Activated CD4-positive, alpha-beta memory T cell treated with anti-CD3 and anti-CD28 coated beads, Interleukin-2, amount 10 ng/mL, durations not matched to agents 7 days and 5 days (primary cell): ENCODE measurements at regions not wholly inside any gene's neighbourhood (a gene's known extent, or its start where the extent isn't known, plus 50 kb on each side); places are given as distances from the start of the nearest gene placed in this dataset.

ENCODE experiments used
- CTCF ChIA-PET: fragments of 350-600 bp; sonication (Branson Sonifier 250); formaldehyde crosslinking; loops from one replicate; lab custom pipeline; 2021; ENCODE audit warnings: antibody characterized with exemption, inconsistent platforms; lab: Charles Lee
- POLR2A ChIA-PET: fragments of 350-600 bp; sonication (Branson Sonifier 250); formaldehyde crosslinking; loops from one replicate; lab custom pipeline; 2021; ENCODE audit warnings: antibody characterized with exemption; lab: Charles Lee
- DNase-seq: peaks from one replicate; pipeline ENCODE4 v3.0.0-alpha.2; 2020
- H3K27ac Mint-ChIP-seq: one replicate; pipeline ENCODE4 v1.8.0; 2021; ENCODE audit warnings: mild to moderate bottlenecking, mixed read lengths
- H3K27me3 Mint-ChIP-seq: one replicate; pipeline ENCODE4 v1.8.0; 2021; ENCODE audit warnings: mixed read lengths
- H3K36me3 Mint-ChIP-seq: one replicate; pipeline ENCODE4 v1.8.0; 2021; ENCODE audit warnings: low read depth, mixed read lengths
- H3K4me1 Mint-ChIP-seq: one replicate; pipeline ENCODE4 v1.8.0; 2021; ENCODE audit warnings: mixed read lengths
- H3K4me3 Mint-ChIP-seq: one replicate; pipeline ENCODE4 v1.8.0; 2021; ENCODE audit warnings: mild to moderate bottlenecking, mixed read lengths
- H3K9me3 Mint-ChIP-seq: one replicate; pipeline ENCODE4 v1.8.0; 2021; ENCODE audit warnings: mixed read lengths

GRCh38 chr10:130962240-130963051 is 349.1 kb downstream of the TCERG1L start:
- DNase-seq = no peak
- Mint-ChIP-seq H3K36me3 (no peaks in the 10 kb centered on the region), H3K4me1 (no peaks in the 10 kb centered on the region), H3K27me3 (no peaks in the 10 kb centered on the region), H3K9me3 (peaks cover 11% of the 10 kb centered on the region), H3K27ac (no peak overlapping the region), H3K4me3 (no peak overlapping the region)
- POLR2A ChIA-PET = no interaction called here
- CTCF ChIA-PET = no interaction called here

- no peak overlapping the region for H3K4me3 Mint-ChIP-seq
- ChIA-PET POLR2A (no interaction called here), CTCF (no interaction called here)
- H3K27me3 Mint-ChIP-seq = no peaks in the 10 kb centered on the region
- no peak overlapping the region for H3K27ac Mint-ChIP-seq
- no peaks in the 10 kb centered on the region for H3K4me1 Mint-ChIP-seq
- no peak for DNase-seq
- H3K36me3 Mint-ChIP-seq = no peaks in the 10 kb centered on the region
- peaks cover 11% of the 10 kb centered on the region for H3K9me3 Mint-ChIP-seq
Observed at GRCh38 chr10:130963052-130963393, 348.5 kb downstream of the TCERG1L start.

GRCh38 chr10:130963786-130964522 is 347.6 kb downstream of the TCERG1L start:
- ChIA-PET CTCF (no interaction called here), POLR2A (no interaction called here)
- no peak for DNase-seq
- no peaks in the 10 kb centered on the region for H3K36me3 Mint-ChIP-seq
- peaks cover 11% of the 10 kb centered on the region for H3K9me3 Mint-ChIP-seq
- no peak overlapping the region for H3K4me3 Mint-ChIP-seq
- no peaks in the 10 kb centered on the region for H3K4me1 Mint-ChIP-seq
- no peaks in the 10 kb centered on the region for H3K27me3 Mint-ChIP-seq
- H3K27ac Mint-ChIP-seq = no peak overlapping the region

- no peaks in the 10 kb centered on the region for H3K4me1 Mint-ChIP-seq
- no peaks in the 10 kb centered on the region for H3K27me3 Mint-ChIP-seq
- ChIA-PET POLR2A (no interaction called here), CTCF (no interaction called here)
- H3K27ac Mint-ChIP-seq = no peak overlapping the region
- peaks cover 11% of the 10 kb centered on the region for H3K9me3 Mint-ChIP-seq
- no peaks in the 10 kb centered on the region for H3K36me3 Mint-ChIP-seq
- DNase-seq = no peak
- no peak overlapping the region for H3K4me3 Mint-ChIP-seq
Observed at GRCh38 chr10:130964771-130965170, 346.8 kb downstream of the TCERG1L start.

GRCh38 chr10:130967161-130967560 is 344.4 kb downstream of the TCERG1L start:
- no peak overlapping the region for H3K4me3 Mint-ChIP-seq
- CTCF ChIA-PET = no interaction called here
- POLR2A ChIA-PET = no interaction called here
- no peak for DNase-seq
- H3K27me3 Mint-ChIP-seq = no peaks in the 10 kb centered on the region
- no peaks in the 10 kb centered on the region for H3K36me3 Mint-ChIP-seq
- peaks cover 5% of the 10 kb centered on the region for H3K9me3 Mint-ChIP-seq
- H3K27ac Mint-ChIP-seq = no peak overlapping the region
- no peaks in the 10 kb centered on the region for H3K4me1 Mint-ChIP-seq

- H3K27ac Mint-ChIP-seq = no peak overlapping the region
- peaks cover 5% of the 10 kb centered on the region for H3K9me3 Mint-ChIP-seq
- H3K4me1 Mint-ChIP-seq = no peaks in the 10 kb centered on the region
- DNase-seq = no peak
- no peak overlapping the region for H3K4me3 Mint-ChIP-seq
- H3K36me3 Mint-ChIP-seq = no peaks in the 10 kb centered on the region
- H3K27me3 Mint-ChIP-seq = no peaks in the 10 kb centered on the region
- POLR2A ChIA-PET = no interaction called here
- CTCF ChIA-PET = no interaction called here
Observed at GRCh38 chr10:130967784-130968183, 343.7 kb downstream of the TCERG1L start.

GRCh38 chr10:130968511-130968910 is 343.0 kb downstream of the TCERG1L start:
- H3K4me3 Mint-ChIP-seq = no peak overlapping the region
- no peaks in the 10 kb centered on the region for H3K27me3 Mint-ChIP-seq
- H3K36me3 Mint-ChIP-seq = no peaks in the 10 kb centered on the region
- no peak overlapping the region for H3K27ac Mint-ChIP-seq
- POLR2A ChIA-PET = no interaction called here
- peaks cover 5% of the 10 kb centered on the region for H3K9me3 Mint-ChIP-seq
- CTCF ChIA-PET = no interaction called here
- H3K4me1 Mint-ChIP-seq = no peaks in the 10 kb centered on the region
- no peak for DNase-seq

- peaks cover 4% of the 10 kb centered on the region for H3K9me3 Mint-ChIP-seq
- H3K27ac Mint-ChIP-seq = no peak overlapping the region
- CTCF ChIA-PET = no interaction called here
- no peaks in the 10 kb centered on the region for H3K4me1 Mint-ChIP-seq
- H3K4me3 Mint-ChIP-seq = no peak overlapping the region
- no peak for DNase-seq
- no peaks in the 10 kb centered on the region for H3K27me3 Mint-ChIP-seq
- POLR2A ChIA-PET = no interaction called here
- H3K36me3 Mint-ChIP-seq = no peaks in the 10 kb centered on the region
Observed at GRCh38 chr10:130968964-130969363, 342.6 kb downstream of the TCERG1L start.

GRCh38 chr10:130969700-130970099 is 341.8 kb downstream of the TCERG1L start:
- ChIA-PET POLR2A (no interaction called here), CTCF (no interaction called here)
- H3K9me3 Mint-ChIP-seq = peaks cover 5% of the 10 kb centered on the region
- no peaks in the 10 kb centered on the region for H3K36me3 Mint-ChIP-seq
- no peaks in the 10 kb centered on the region for H3K27me3 Mint-ChIP-seq
- H3K4me3 Mint-ChIP-seq = no peak overlapping the region
- H3K27ac Mint-ChIP-seq = no peak overlapping the region
- H3K4me1 Mint-ChIP-seq = no peaks in the 10 kb centered on the region
- DNase-seq = no peak

- ChIA-PET POLR2A (no interaction called here), CTCF (no interaction called here)
- Mint-ChIP-seq H3K4me1 (no peaks in the 10 kb centered on the region), H3K27me3 (no peaks in the 10 kb centered on the region), H3K9me3 (peaks cover 5% of the 10 kb centered on the region), H3K36me3 (no peaks in the 10 kb centered on the region), H3K27ac (no peak overlapping the region), H3K4me3 (no peak overlapping the region)
- no peak for DNase-seq
Observed at GRCh38 chr10:130970341-130971122, 341.0 kb downstream of the TCERG1L start.

GRCh38 chr10:130971123-130971435 is 340.4 kb downstream of the TCERG1L start:
- ChIA-PET POLR2A (no interaction called here), CTCF (no interaction called here)
- H3K9me3 Mint-ChIP-seq = peaks cover 8% of the 10 kb centered on the region
- H3K4me3 Mint-ChIP-seq = no peak overlapping the region
- no peaks in the 10 kb centered on the region for H3K4me1 Mint-ChIP-seq
- DNase-seq = no peak
- no peaks in the 10 kb centered on the region for H3K27me3 Mint-ChIP-seq
- no peaks in the 10 kb centered on the region for H3K36me3 Mint-ChIP-seq
- H3K27ac Mint-ChIP-seq = no peak overlapping the region

GRCh38 chr10:130973127-130973839 is 338.2 kb downstream of the TCERG1L start:
- no peaks in the 10 kb centered on the region for H3K36me3 Mint-ChIP-seq
- H3K27ac Mint-ChIP-seq = no peak overlapping the region
- H3K4me3 Mint-ChIP-seq = no peak overlapping the region
- ChIA-PET POLR2A (no interaction called here), CTCF (no interaction called here)
- no peaks in the 10 kb centered on the region for H3K27me3 Mint-ChIP-seq
- H3K4me1 Mint-ChIP-seq = no peaks in the 10 kb centered on the region
- peaks cover 8% of the 10 kb centered on the region for H3K9me3 Mint-ChIP-seq
- no peak for DNase-seq

GRCh38 chr10:130974166-130974565 is 337.4 kb downstream of the TCERG1L start:
- CTCF ChIA-PET = no interaction called here
- POLR2A ChIA-PET = no interaction called here
- H3K9me3 Mint-ChIP-seq = peaks cover 8% of the 10 kb centered on the region
- H3K4me1 Mint-ChIP-seq = no peaks in the 10 kb centered on the region
- no peak for DNase-seq
- no peaks in the 10 kb centered on the region for H3K36me3 Mint-ChIP-seq
- no peak overlapping the region for H3K4me3 Mint-ChIP-seq
- H3K27ac Mint-ChIP-seq = no peak overlapping the region
- H3K27me3 Mint-ChIP-seq = no peaks in the 10 kb centered on the region
